MM.1S (cell line): ENCODE measurements at regions not wholly inside any gene's neighbourhood (a gene's known extent, or its start where the extent isn't known, plus 50 kb on each side); places are given as distances from the start of the nearest gene placed in this dataset.
A peak's percentile ranks its signal among the peaks of the same experiment; 100 is the strongest.
"Not testable (repeated sequence)": the region's sequence is repeated elsewhere in the genome, so short reads cannot be mapped to it uniquely, and the experiment has no call there.

Experiments
- DNase-seq: peaks from one replicate; pipeline ENCODE4 v3.0.0-alpha.2; 2015
- H2AFZ ChIP-seq: fragments of 300-600 bp; sonication (generic); 2 replicates; pipeline ENCODE4 v1.6.0; 2016; ENCODE audit warnings: antibody characterized with exemption, low read length
- H3F3A ChIP-seq: fragments of 300-600 bp; sonication (generic); 2 replicates; pipeline ENCODE4 v1.6.1; 2016; ENCODE audit warnings: mild to moderate bottlenecking, antibody characterized with exemption, low read length, moderate library complexity, mixed read lengths; ENCODE audit not compliant: insufficient read depth
- H3K27ac ChIP-seq: fragments of 300-600 bp; sonication (generic); 2 replicates; pipeline ENCODE4 v1.5.1; 2016; ENCODE audit warnings: mild to moderate bottlenecking, low read length
- H3K27me3 ChIP-seq: fragments of 300-600 bp; sonication (generic); replicated peaks from 2 replicates; pipeline ENCODE4 v1.6.0; 2016; ENCODE audit warnings: low read length; ENCODE audit not compliant: insufficient read depth
- H3K36me3 ChIP-seq: fragments of 300-600 bp; sonication (generic); replicated peaks from 2 replicates; pipeline ENCODE4 v1.6.1; 2016; ENCODE audit warnings: mild to moderate bottlenecking, low read length, mixed read lengths; ENCODE audit not compliant: insufficient read depth
- H3K4me1 ChIP-seq: fragments of 300-600 bp; sonication (generic); 2 replicates; pipeline ENCODE4 v1.6.1; 2016; ENCODE audit warnings: low read length, mixed read lengths
- H3K4me2 ChIP-seq: fragments of 300-600 bp; sonication (generic); 2 replicates; pipeline ENCODE4 v1.6.0; 2016; ENCODE audit warnings: low read depth, low read length
- H3K4me3 ChIP-seq: fragments of 300-600 bp; sonication (generic); 2 replicates; pipeline ENCODE4 v1.5.1; 2016; ENCODE audit warnings: low read length, mixed read lengths
- H3K79me2 ChIP-seq: fragments of 300-600 bp; sonication (generic); 2 replicates; pipeline ENCODE4 v1.6.1; 2016; ENCODE audit warnings: mixed run types, low read length, mixed read lengths
- H3K9ac ChIP-seq: fragments of 300-600 bp; sonication (generic); 2 replicates; pipeline ENCODE4 v1.6.1; 2016; ENCODE audit warnings: low read length, mixed read lengths
- H3K9me2 ChIP-seq: fragments of 300-600 bp; sonication (generic); replicated peaks from 2 replicates; pipeline ENCODE4 v1.6.1; 2016; ENCODE audit warnings: mild to moderate bottlenecking, low read length, mixed read lengths; ENCODE audit not compliant: insufficient read depth
- H3K9me3 ChIP-seq: fragments of 300-600 bp; sonication (generic); replicated peaks from 2 replicates; pipeline ENCODE4 v1.6.1; 2016; ENCODE audit warnings: mild to moderate bottlenecking, low read length, mixed read lengths; ENCODE audit not compliant: insufficient read depth
- H4K20me1 ChIP-seq: fragments of 300-600 bp; sonication (generic); 2 replicates; pipeline ENCODE4 v1.6.1; 2016; ENCODE audit warnings: mild to moderate bottlenecking, low read length, moderate library complexity, mixed read lengths; ENCODE audit not compliant: insufficient read depth
- EZH2 ChIP-seq: fragments of 300-600 bp; sonication (generic); optimal IDR thresholded peaks from 2 replicates; pipeline ENCODE3; 2017; ENCODE audit warnings: low read depth, mild to moderate bottlenecking, antibody characterized with exemption, low read length, mixed read lengths
- EZH2phosphoT487 ChIP-seq: fragments of 300-600 bp; sonication (generic); IDR thresholded peaks from 2 replicates; pipeline ENCODE4 v1.6.1; 2018; ENCODE audit warnings: antibody characterized with exemption, low read length
- TF ChIP-seq, protein P1 (sequence below): fragments of 300-600 bp; sonication (generic); IDR thresholded peaks from 2 replicates; pipeline ENCODE4 v1.5.1; 2016; ENCODE audit warnings: antibody characterized with exemption, low read length, mixed read lengths

DNA sequence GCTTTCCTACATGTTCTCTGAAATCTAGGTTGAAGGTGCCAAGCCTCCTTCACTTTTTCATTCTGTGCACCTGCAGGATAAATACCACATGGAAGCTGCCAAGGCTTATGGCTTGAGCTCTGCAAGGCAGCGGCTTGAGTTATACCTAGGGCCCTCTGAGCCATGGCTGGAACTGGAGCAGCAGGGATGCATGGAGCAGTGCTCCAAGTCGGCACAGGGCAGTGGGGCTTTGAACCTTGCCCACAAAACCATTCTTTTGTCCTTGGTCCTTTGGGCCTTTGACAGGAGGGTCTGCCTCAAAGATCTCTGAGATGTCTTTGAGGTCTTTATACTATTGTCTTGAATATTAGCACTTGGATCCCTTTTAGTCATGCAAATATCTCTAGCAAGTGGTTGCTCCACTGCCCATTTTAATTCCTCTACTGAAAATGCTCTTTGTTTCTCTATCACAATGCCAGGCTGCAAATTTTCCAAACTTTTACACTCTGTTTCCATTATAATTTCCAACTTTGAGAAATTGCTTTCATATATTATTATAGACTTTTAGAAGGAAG is 536.2 kb upstream of the KLHL4 start:
- Histone ChIP-seq H2AFZ (no peak overlapping the region), H3K4me3 (no peak overlapping the region), H3K9me2 (no peaks in the 10 kb centered on the region), H3K4me1 (no peaks in the 10 kb centered on the region), H3K27me3 (no peaks in the 10 kb centered on the region), H4K20me1 (no peaks in the 10 kb centered on the region), H3K9me3 (no peaks in the 10 kb centered on the region), H3K79me2 (no peaks in the 10 kb centered on the region), H3K4me2 (no peak overlapping the region), H3K36me3 (no peaks in the 10 kb centered on the region), H3K9ac (no peak overlapping the region), H3K27ac (no peak overlapping the region), H3F3A (no peaks in the 10 kb centered on the region)
- no peak for DNase-seq
- TF ChIP-seq EZH2phosphoT487 (no peak), EZH2 (no peak)
- TF ChIP-seq, protein P1, sequence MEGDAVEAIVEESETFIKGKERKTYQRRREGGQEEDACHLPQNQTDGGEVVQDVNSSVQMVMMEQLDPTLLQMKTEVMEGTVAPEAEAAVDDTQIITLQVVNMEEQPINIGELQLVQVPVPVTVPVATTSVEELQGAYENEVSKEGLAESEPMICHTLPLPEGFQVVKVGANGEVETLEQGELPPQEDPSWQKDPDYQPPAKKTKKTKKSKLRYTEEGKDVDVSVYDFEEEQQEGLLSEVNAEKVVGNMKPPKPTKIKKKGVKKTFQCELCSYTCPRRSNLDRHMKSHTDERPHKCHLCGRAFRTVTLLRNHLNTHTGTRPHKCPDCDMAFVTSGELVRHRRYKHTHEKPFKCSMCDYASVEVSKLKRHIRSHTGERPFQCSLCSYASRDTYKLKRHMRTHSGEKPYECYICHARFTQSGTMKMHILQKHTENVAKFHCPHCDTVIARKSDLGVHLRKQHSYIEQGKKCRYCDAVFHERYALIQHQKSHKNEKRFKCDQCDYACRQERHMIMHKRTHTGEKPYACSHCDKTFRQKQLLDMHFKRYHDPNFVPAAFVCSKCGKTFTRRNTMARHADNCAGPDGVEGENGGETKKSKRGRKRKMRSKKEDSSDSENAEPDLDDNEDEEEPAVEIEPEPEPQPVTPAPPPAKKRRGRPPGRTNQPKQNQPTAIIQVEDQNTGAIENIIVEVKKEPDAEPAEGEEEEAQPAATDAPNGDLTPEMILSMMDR = no peak

DNA sequence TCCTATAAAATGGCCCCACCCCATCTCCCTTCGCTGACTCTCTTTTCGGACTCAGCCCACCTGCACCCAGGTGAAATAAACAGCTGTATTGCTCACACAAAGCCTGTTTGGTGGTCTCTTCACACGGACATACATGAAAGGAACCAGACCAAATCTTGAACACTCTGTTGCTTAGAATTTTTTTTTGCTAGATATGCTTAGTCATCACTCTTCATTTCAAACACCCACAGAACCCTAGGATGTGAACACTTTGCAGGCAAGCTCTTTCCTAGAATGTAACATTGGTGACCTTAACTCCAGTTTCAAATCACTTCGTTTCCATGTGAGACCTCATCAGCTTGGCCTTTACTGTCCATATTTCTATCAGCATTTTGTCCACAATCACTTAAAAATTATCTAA is 530.3 kb upstream of the KLHL4 start:
- H3K27ac ChIP-seq, H3K4me3 ChIP-seq, H3K27me3 ChIP-seq, H4K20me1 ChIP-seq, H3K36me3 ChIP-seq, DNase-seq, H3K9me3 ChIP-seq, H2AFZ ChIP-seq, H3K4me1 ChIP-seq, H3K9me2 ChIP-seq, H3K4me2 ChIP-seq, H3K79me2 ChIP-seq, H3K9ac ChIP-seq, H3F3A ChIP-seq: not testable (repeated sequence)

DNA sequence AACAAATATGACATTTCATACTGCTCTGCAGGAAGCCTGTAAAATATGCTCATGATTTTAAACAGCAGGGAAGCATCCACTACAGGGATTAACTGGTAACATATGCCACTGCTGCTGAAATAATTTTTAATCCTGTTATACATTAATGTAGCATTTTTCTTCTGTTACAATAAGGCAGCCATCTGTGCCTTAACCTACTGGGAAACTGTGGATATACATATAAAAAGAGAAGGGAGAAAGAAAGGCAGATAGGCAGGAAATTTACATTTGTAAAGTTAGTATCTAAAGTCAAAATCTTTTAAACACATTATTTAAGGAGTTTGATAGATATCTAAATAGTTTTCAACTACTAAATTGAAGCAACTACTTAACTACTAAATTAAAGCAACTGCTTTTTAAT is 514.6 kb upstream of the KLHL4 start:
- H3K79me2 ChIP-seq = no peaks in the 10 kb centered on the region
- no peaks in the 10 kb centered on the region for H3K27me3 ChIP-seq
- TF ChIP-seq EZH2 = no peak
- TF ChIP-seq EZH2phosphoT487 = no peak
- TF ChIP-seq, protein P1 = no peak
- no peaks in the 10 kb centered on the region for H4K20me1 ChIP-seq
- no peaks in the 10 kb centered on the region for H3K9me2 ChIP-seq
- H2AFZ ChIP-seq = no peak overlapping the region
- no peaks in the 10 kb centered on the region for H3K4me1 ChIP-seq
- H3K4me3 ChIP-seq = no peak overlapping the region
- no peak overlapping the region for H3K27ac ChIP-seq
- H3K9ac ChIP-seq = no peak overlapping the region
- H3K9me3 ChIP-seq = no peaks in the 10 kb centered on the region
- DNase-seq = no peak
- H3F3A ChIP-seq = no peaks in the 10 kb centered on the region
- H3K4me2 ChIP-seq = no peak overlapping the region
- no peaks in the 10 kb centered on the region for H3K36me3 ChIP-seq

DNA sequence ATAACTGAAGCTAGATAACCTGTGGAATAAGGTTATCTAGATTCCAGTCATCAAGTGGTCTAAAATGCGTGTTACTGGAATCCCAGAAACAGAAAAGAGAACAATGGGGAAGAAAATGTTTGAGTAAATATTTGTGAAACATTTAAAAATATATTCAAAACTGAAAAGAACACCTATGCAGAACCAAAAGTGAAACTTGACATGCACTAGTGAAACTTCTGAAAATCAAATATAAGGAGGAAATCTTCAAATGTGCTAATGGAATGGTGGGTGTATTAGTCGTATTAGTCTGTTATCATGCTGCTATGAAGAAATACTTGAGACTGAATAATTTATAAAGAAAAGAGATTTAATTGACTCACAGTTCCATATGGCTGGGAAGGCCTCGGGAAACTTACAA is 512.4 kb upstream of the KLHL4 start:
- H3K9ac ChIP-seq = no peak overlapping the region

More for the DNA sequence above, 512.4 kb upstream of the KLHL4 start:
- no peak overlapping the region for H3K4me3 ChIP-seq
- H3K9me3 ChIP-seq = no peaks in the 10 kb centered on the region
- H3F3A ChIP-seq = no peaks in the 10 kb centered on the region
- TF ChIP-seq, protein P1 = no peak
- TF ChIP-seq EZH2phosphoT487 = no peak
- TF ChIP-seq EZH2 = no peak
- H2AFZ ChIP-seq = no peak overlapping the region
- H3K9me2 ChIP-seq = no peaks in the 10 kb centered on the region
- no peaks in the 10 kb centered on the region for H3K36me3 ChIP-seq
- no peaks in the 10 kb centered on the region for H3K79me2 ChIP-seq
- peak; percentile 54 for DNase-seq
- no peak overlapping the region for H3K27ac ChIP-seq
- H4K20me1 ChIP-seq = no peaks in the 10 kb centered on the region
- H3K27me3 ChIP-seq = no peaks in the 10 kb centered on the region
- no peaks in the 10 kb centered on the region for H3K4me1 ChIP-seq
- H3K4me2 ChIP-seq = no peak overlapping the region
